Neuronal stem cell (in vitro differentiated cells): ENCODE measurements at regions not wholly inside any gene's neighbourhood (a gene's known extent, or its start where the extent isn't known, plus 50 kb on each side); places are given as distances from the start of the nearest gene placed in this dataset.

Experiments used
- DNase-seq: peaks from one replicate; pipeline ENCODE4 v3.0.0-alpha.2; 2013; ENCODE audit warnings: low spot score
- H2AFZ ChIP-seq: one replicate; pipeline ENCODE4 v1.6.1; 2013; ENCODE audit warnings: mild to moderate bottlenecking, low read length, inconsistent platforms
- H2AK5ac ChIP-seq: 2 replicates; pipeline ENCODE4 v1.6.1; 2013; ENCODE audit warnings: low read depth, mild to moderate bottlenecking, inconsistent platforms, low read length, moderate library complexity, mixed read lengths
- H2BK120ac ChIP-seq: 2 replicates; pipeline ENCODE4 v1.6.1; 2013; ENCODE audit warnings: low read depth, mild to moderate bottlenecking, inconsistent platforms, low read length, moderate library complexity, mixed read lengths
- H2BK12ac ChIP-seq: one replicate; pipeline ENCODE4 v1.6.1; 2013; ENCODE audit warnings: low read length, inconsistent platforms
- H2BK15ac ChIP-seq: 2 replicates; pipeline ENCODE4 v1.6.1; 2013; ENCODE audit warnings: mild to moderate bottlenecking, low read length, inconsistent platforms, mixed read lengths
- H2BK5ac ChIP-seq: one replicate; pipeline ENCODE4 v1.6.1; 2013; ENCODE audit warnings: inconsistent platforms, mild to moderate bottlenecking, low read length, moderate library complexity
- H3K14ac ChIP-seq: one replicate; pipeline ENCODE4 v1.6.1; 2013; ENCODE audit warnings: low read length, inconsistent platforms
- H3K18ac ChIP-seq: 2 replicates; pipeline ENCODE4 v1.6.1; 2013; ENCODE audit warnings: low read length, inconsistent platforms
- H3K23ac ChIP-seq: 2 replicates; pipeline ENCODE4 v1.6.1; 2013; ENCODE audit warnings: low read depth, mild to moderate bottlenecking, mixed read lengths, low read length, inconsistent platforms; ENCODE audit not compliant: poor library complexity
- H3K27ac ChIP-seq: replicated peaks from 3 replicates; pipeline ENCODE4 v1.5.1; 2013; ENCODE audit warnings: low read length, inconsistent platforms
- H3K27me3 ChIP-seq, 3 experiments: 2 replicates each; pipeline ENCODE4 v1.6.1; 2013; ENCODE audit warnings: low read length in 3 of 3, mild to moderate bottlenecking in 2 of 3, inconsistent platforms in 1 of 3, low read depth in 1 of 3, mixed read lengths in 1 of 3, moderate library complexity in 1 of 3; ENCODE audit not compliant: control insufficient read depth in 3 of 3, insufficient read depth in 3 of 3
- H3K36me3 ChIP-seq, 2 donors: replicated peaks in 1 of 2; 2 replicates each; pipeline ENCODE4 v1.6.1; 2013; ENCODE audit warnings: low read length in 2 of 2; ENCODE audit not compliant: control insufficient read depth in 2 of 2, insufficient read depth in 2 of 2
- H3K4ac ChIP-seq: 2 replicates; pipeline ENCODE4 v1.6.1; 2013; ENCODE audit warnings: inconsistent platforms, mild to moderate bottlenecking, low read length, moderate library complexity
- H3K4me1 ChIP-seq, 2 donors: 1 replicate in 1 of 2; 2 replicates in 1 of 2; pipeline ENCODE4 v1.6.1; 2013; ENCODE audit warnings: low read length in 2 of 2, low read depth in 1 of 2; ENCODE audit not compliant: control insufficient read depth in 2 of 2, insufficient read depth in 1 of 2
- H3K4me2 ChIP-seq: one replicate; pipeline ENCODE4 v1.6.1; 2013; ENCODE audit warnings: mild to moderate bottlenecking, low read length, inconsistent platforms; ENCODE audit not compliant: insufficient read depth, poor library complexity, severe bottlenecking
- H3K4me3 ChIP-seq, 2 donors: 2 replicates each; pipeline ENCODE4 v1.5.1; 2013; ENCODE audit warnings: low read length in 2 of 2, mild to moderate bottlenecking in 2 of 2, inconsistent platforms in 1 of 2, moderate library complexity in 1 of 2
- H3K79me1 ChIP-seq: one replicate; pipeline ENCODE4 v1.6.1; 2013; ENCODE audit warnings: low read depth, mild to moderate bottlenecking, inconsistent platforms, low read length, moderate library complexity
- H3K9ac ChIP-seq: one replicate; pipeline ENCODE4 v1.6.1; 2013; ENCODE audit warnings: mild to moderate bottlenecking, low read depth, low read length, inconsistent platforms; ENCODE audit not compliant: poor library complexity
- H3K9me3 ChIP-seq, 2 donors: replicated peaks in 1 of 2; 2 replicates each; pipeline versions ENCODE3 to v1.6.1; 2013; ENCODE audit warnings: low read length in 2 of 2, mild to moderate bottlenecking in 2 of 2, inconsistent platforms in 1 of 2, low read depth in 1 of 2, mixed read lengths in 1 of 2, moderate library complexity in 1 of 2; ENCODE audit not compliant: control insufficient read depth in 2 of 2, insufficient read depth in 1 of 2
- H4K8ac ChIP-seq: one replicate; pipeline ENCODE4 v1.6.1; 2013; ENCODE audit warnings: low read depth, mild to moderate bottlenecking, inconsistent platforms, low read length, moderate library complexity
- H4K91ac ChIP-seq: one replicate; pipeline ENCODE4 v1.6.1; 2013; ENCODE audit warnings: low read length, low read depth, mild to moderate bottlenecking, inconsistent platforms; ENCODE audit not compliant: poor library complexity
- WGBS, 2 donors: extraction: QIAGEN DNeasy Blood & Tissue Kit; methylation state at CpG; one replicate each; pipeline ENCODE4 v1.1.7; 2013; ENCODE audit warnings: missing lambda C conversion rate in 2 of 2, mixed read lengths in 1 of 2; ENCODE audit not compliant: insufficient read length in 2 of 2, insufficient replicate concordance in 1 of 2; ENCODE audit errors: extremely low coverage in 2 of 2; 5-methylcytosine and 5-hydroxymethylcytosine counted together

DNA sequence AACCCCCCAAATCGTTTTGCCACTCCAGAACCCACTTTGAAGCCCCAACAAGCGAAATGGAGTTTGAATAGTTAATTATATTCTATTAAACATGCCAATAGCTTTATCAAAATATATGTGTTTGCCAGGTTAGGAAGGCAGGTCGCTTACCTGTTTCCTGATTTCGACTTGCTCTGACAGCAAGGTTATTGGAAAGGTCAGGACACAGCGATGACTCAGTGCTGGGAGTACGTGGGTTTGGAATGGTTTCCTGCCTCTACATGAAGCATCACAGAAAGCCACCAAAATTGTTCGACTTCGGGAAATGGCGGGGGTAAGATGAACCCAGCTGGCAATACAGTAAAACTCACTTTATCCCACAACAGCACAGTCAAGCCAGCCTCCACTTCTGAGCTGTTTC, 135.6 kb upstream of the ABI3BP start:
- H3K4ac ChIP-seq, result no peak overlapping the region
- no peak overlapping the region for H2BK5ac ChIP-seq
- H3K14ac ChIP-seq, result no peak overlapping the region
- WGBS, 2 donors, result no CpG with 5 or more reads among the region's 9 CpGs
- DNase-seq, result no peak
- H3K4me3 ChIP-seq, result no peak overlapping the region
- no peak overlapping the region for H3K4me2 ChIP-seq
- no peak overlapping the region for H2AK5ac ChIP-seq
- H3K23ac ChIP-seq, result no peak overlapping the region
- H3K27me3 ChIP-seq, result no peaks in the 10 kb centered on the region
- no peak overlapping the region for H2BK15ac ChIP-seq
- H4K91ac ChIP-seq, result no peak overlapping the region
- no peak overlapping the region for H2BK120ac ChIP-seq
- H2AFZ ChIP-seq, result no peak overlapping the region
- no peak overlapping the region for H2BK12ac ChIP-seq
- no peak overlapping the region for H3K18ac ChIP-seq
- H3K4me1 ChIP-seq, result no peaks in the 10 kb centered on the region
- H3K9ac ChIP-seq, result no peak overlapping the region
- peaks cover 0 to 2% of the 10 kb centered on the region in 2 donors for H3K9me3 ChIP-seq
- H3K27ac ChIP-seq, result no peak overlapping the region
- no peaks in the 10 kb centered on the region for H3K36me3 ChIP-seq
- no peaks in the 10 kb centered on the region for H3K79me1 ChIP-seq
- no peak overlapping the region for H4K8ac ChIP-seq

- DNase-seq, result no peak
- Histone ChIP-seq H2BK15ac (no peak overlapping the region), H3K4ac (no peak overlapping the region), H4K91ac (no peak overlapping the region), H3K9ac (no peak overlapping the region), H3K27ac (no peak overlapping the region), H2AFZ (no peak overlapping the region), H2BK12ac (no peak overlapping the region), H3K4me1 (no peaks in the 10 kb centered on the region), H3K79me1 (no peaks in the 10 kb centered on the region), H3K14ac (no peak overlapping the region), H3K4me2 (no peak overlapping the region), H3K18ac (no peak overlapping the region), H4K8ac (no peak overlapping the region), H2BK5ac (no peak overlapping the region), H3K36me3 (no peaks in the 10 kb centered on the region), H3K9me3 (peaks cover 0 to 2% of the 10 kb centered on the region in 2 donors), H3K4me3 (no peak overlapping the region), H3K27me3 (no peaks in the 10 kb centered on the region), H2BK120ac (no peak overlapping the region), H2AK5ac (no peak overlapping the region), H3K23ac (no peak overlapping the region)
- no CpG with 5 or more reads among the region's 1 CpG for WGBS, 2 donors
These were observed 134.8 kb upstream of the ABI3BP start for GRCh38 chr3:101128001-101128400.

GRCh38 chr3:101124125-101124524, 130.9 kb upstream of the ABI3BP start:
- WGBS, 2 donors, result no CpG with 5 or more reads among the region's 2 CpGs
- no peak overlapping the region for H2BK12ac ChIP-seq
- no peak for DNase-seq

GRCh38 chr3:101123081-101123480, 129.9 kb upstream of the ABI3BP start:
- no peak overlapping the region for H2AFZ ChIP-seq
- H3K18ac ChIP-seq, result no peak overlapping the region
- H3K36me3 ChIP-seq, result no peaks in the 10 kb centered on the region
- no peak for DNase-seq
- no peak overlapping the region for H2BK15ac ChIP-seq
- H2BK12ac ChIP-seq, result no peak overlapping the region
- no peak overlapping the region for H3K4me2 ChIP-seq
- H3K14ac ChIP-seq, result no peak overlapping the region
- no peak overlapping the region for H2AK5ac ChIP-seq
- H4K8ac ChIP-seq, result no peak overlapping the region
- H3K27ac ChIP-seq, result no peak overlapping the region
- H3K79me1 ChIP-seq, result no peaks in the 10 kb centered on the region
- no peak overlapping the region for H3K23ac ChIP-seq
- H3K4ac ChIP-seq, result no peak overlapping the region
- H2BK120ac ChIP-seq, result no peak overlapping the region
- H2BK5ac ChIP-seq, result no peak overlapping the region
- no CpG with 5 or more reads among the region's 2 CpGs for WGBS, 2 donors
- H3K27me3 ChIP-seq, result no peaks in the 10 kb centered on the region
- H3K4me1 ChIP-seq, result no peaks in the 10 kb centered on the region
- no peak overlapping the region for H4K91ac ChIP-seq
- H3K9ac ChIP-seq, result no peak overlapping the region
- H3K9me3 ChIP-seq, result no peaks in the 10 kb centered on the region
- no peak overlapping the region for H3K4me3 ChIP-seq

More at GRCh38 chr3:101124125-101124524, 130.9 kb upstream of the ABI3BP start:
- Histone ChIP-seq H4K91ac (no peak overlapping the region), H3K4me1 (no peaks in the 10 kb centered on the region), H3K27ac (no peak overlapping the region), H3K36me3 (no peaks in the 10 kb centered on the region), H2BK120ac (no peak overlapping the region), H3K79me1 (no peaks in the 10 kb centered on the region), H2BK15ac (no peak overlapping the region), H2AK5ac (no peak overlapping the region), H3K4ac (no peak overlapping the region), H3K23ac (no peak overlapping the region), H3K27me3 (no peaks in the 10 kb centered on the region), H2BK5ac (no peak overlapping the region), H2AFZ (no peak overlapping the region), H3K9ac (no peak overlapping the region), H3K4me3 (no peak overlapping the region), H3K4me2 (no peak overlapping the region), H3K9me3 (no peaks in the 10 kb centered on the region), H3K14ac (no peak overlapping the region), H3K18ac (no peak overlapping the region), H4K8ac (no peak overlapping the region)
